ENCODE measurements at regions not wholly inside any gene's neighbourhood (a gene's known extent, or its start where the extent isn't known, plus 50 kb on each side); places are given as distances from the start of the nearest gene placed in this dataset.

DNA sequence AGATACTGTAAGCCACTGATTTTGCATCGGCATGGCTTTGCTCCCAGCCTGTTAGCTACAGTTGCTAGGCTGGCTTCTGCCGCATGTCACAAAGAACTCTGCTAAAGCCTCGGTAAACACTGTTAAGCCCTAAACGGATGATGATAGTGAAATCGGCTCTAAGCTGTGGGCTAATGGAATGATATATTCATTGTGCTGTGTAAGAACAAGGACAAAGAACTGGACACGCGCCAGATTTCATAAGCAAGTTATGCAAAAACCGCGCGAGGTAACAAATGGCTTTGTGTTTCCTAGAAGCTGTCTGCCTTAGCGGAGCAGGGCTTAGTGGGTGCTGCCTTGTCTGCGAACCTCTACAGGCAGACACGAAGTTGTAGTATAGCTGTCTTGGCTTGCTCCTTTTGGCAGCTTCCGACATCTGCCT, 331.3 kb upstream of the COBL start:
- TF ChIP-seq ZFX (IDR thresholded peaks at IDR 0.05; ENCODE audit: borderline replicate concordance) = no peak
- TF ChIP-seq, protein P1, sequence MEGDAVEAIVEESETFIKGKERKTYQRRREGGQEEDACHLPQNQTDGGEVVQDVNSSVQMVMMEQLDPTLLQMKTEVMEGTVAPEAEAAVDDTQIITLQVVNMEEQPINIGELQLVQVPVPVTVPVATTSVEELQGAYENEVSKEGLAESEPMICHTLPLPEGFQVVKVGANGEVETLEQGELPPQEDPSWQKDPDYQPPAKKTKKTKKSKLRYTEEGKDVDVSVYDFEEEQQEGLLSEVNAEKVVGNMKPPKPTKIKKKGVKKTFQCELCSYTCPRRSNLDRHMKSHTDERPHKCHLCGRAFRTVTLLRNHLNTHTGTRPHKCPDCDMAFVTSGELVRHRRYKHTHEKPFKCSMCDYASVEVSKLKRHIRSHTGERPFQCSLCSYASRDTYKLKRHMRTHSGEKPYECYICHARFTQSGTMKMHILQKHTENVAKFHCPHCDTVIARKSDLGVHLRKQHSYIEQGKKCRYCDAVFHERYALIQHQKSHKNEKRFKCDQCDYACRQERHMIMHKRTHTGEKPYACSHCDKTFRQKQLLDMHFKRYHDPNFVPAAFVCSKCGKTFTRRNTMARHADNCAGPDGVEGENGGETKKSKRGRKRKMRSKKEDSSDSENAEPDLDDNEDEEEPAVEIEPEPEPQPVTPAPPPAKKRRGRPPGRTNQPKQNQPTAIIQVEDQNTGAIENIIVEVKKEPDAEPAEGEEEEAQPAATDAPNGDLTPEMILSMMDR (IDR thresholded peaks at IDR 0.05) = no peak
- H3K27ac ChIP-seq = no peak overlapping the region

DNA sequence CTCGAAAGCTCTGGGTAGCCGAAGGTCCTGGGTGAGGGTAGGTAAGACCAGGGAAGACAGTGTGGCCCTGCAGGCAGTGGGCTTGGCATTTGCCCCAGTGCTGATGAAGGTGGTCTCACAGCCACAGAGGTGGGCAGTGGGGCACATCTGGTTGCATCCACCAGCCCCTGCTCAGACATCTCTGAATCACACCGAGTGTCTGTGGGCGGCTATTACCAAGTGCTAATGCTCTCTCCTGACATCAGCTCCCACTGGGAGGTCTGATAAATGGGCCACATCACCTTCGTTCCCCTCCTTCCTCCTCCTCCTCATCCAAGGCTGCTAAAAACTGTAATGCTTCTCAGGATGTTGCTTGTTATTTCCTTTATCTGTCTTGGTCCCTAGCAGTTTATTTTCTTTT, 330.9 kb upstream of the COBL start:
- TF ChIP-seq ZFX (IDR thresholded peaks at IDR 0.05; ENCODE audit: borderline replicate concordance) = no peak
- TF ChIP-seq, protein P1 (IDR thresholded peaks at IDR 0.05) = no peak
- no peak overlapping the region for H3K27ac ChIP-seq

DNA sequence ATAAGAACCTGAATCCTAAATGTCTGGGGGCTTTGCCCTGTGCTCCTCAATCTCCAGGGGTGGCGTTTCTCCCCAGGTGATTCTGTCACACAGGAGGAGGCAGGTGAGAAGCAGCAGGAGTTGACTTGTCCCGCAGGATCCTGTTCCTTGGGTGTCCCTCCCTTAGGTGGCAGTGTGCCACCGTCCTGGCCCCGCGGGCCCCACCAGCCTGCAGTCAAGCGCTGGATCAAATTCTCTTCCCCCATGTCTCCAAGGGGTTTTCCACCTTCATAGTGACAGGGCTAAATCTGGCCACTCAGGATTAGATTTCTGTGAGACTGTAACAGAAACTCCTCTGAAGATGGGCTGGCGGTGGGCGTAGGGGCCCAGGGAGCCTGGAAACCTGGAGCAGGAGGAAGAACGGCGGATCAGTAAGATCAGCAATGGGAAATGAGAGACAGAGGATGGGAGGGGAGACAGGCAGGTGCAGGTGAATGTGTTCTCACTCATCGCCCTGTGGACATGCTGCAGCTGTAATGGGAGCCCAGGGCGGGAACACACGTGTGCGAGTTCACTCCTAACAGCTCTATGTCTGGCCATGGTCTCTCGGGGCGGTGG, 329.2 kb upstream of the COBL start:
- no peak for TF ChIP-seq ZFX (IDR thresholded peaks at IDR 0.05; ENCODE audit: borderline replicate concordance)
- TF ChIP-seq, protein P1 (IDR thresholded peaks at IDR 0.05) = no peak
- no peak overlapping the region for H3K27ac ChIP-seq

GRCh38 chr7:51645255-51645654, 328.6 kb upstream of the COBL start:
- no peak for TF ChIP-seq ZFX (IDR thresholded peaks at IDR 0.05; ENCODE audit: borderline replicate concordance)
- TF ChIP-seq, protein P1 (IDR thresholded peaks at IDR 0.05) = no peak
- H3K27ac ChIP-seq = no peak overlapping the region

DNA sequence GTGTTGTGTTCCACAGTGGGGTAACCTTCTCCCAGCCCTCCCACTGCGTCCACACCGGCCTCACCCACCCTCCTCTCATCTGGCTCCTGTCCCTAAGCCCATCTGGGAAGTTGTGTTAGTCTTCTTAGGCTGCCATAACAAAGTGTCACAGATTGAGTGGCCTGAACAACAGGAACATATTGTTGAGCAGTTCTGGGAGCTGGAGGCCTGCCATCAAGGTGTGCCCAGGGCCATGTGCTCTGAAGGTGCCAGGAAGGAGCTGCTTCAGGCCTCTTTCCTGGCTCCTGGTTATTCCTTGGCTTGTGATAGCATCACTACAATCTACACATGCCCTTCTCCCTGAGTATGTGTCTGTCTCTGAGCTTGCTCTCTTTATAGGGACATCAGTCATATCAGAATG, 327.6 kb upstream of the COBL start:
- TF ChIP-seq, protein P1 (IDR thresholded peaks at IDR 0.05) = no peak
- no peak for TF ChIP-seq ZFX (IDR thresholded peaks at IDR 0.05; ENCODE audit: borderline replicate concordance)
- H3K27ac ChIP-seq = no peak overlapping the region

- no peak overlapping the region for H3K27ac ChIP-seq
- no peak for TF ChIP-seq ZFX (IDR thresholded peaks at IDR 0.05; ENCODE audit: borderline replicate concordance)
Measured at GRCh38 chr7:51640841-51641240, 324.2 kb upstream of the COBL start.

DNA sequence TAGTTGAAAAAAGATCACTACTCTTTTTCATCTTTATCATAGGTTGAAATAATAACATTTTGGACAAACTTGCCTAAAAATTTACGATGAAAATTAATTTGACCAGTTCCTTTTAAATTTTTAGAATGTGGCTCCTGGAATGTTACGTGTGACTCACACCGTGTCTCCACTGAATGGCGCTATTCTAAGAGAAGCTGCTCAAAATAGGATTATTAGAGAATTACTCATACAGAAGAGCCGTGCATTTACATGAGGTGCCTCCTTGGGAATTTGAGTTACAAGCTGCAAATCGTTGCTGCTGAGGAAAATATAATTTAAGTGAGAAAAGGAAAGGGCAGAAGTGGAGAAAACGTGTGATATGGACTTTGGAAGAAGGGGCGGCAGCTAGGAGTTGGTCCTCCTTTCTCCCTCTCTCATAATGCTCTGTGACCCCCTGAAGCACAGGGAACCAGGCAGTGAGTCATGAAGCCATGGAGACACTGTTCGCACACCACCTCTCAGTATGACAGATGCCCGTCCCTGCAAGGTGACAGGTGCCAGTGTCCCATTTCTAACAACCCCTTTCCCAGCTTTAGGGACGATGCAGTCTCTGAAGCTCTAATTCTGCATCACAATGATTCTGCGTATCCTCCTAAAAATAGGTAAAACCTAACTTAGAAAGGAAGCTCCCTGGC, 323.2 kb upstream of the COBL start:
- TF ChIP-seq, protein P1 (IDR thresholded peaks at IDR 0.05) = no peak
- no peak for TF ChIP-seq ZFX (IDR thresholded peaks at IDR 0.05; ENCODE audit: borderline replicate concordance)
- no peak overlapping the region for H3K27ac ChIP-seq

Measured in 22Rv1 (cell line).